ENCODE measurements at regions not wholly inside any gene's neighbourhood (a gene's known extent, or its start where the extent isn't known, plus 50 kb on each side); places are given as distances from the start of the nearest gene placed in this dataset.

DNA sequence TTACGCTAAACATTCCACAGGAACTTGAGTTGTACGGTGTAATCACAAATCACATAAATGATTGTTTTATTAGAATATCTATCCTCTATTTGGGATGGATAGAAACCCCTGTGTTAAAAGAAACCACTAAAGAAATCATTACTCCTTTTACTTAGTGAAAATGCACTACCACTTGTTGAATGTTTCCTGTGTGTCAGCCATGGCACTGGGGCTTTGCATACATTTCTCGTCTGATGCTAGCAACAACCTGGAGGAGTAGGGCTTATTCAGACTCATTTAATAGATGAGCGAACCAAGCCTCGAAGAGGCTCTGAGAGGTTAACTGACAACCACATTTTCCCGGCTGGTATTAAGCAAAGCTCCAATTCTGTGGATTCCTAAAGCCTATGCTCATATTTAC, 60.5 kb upstream of the PELI1 start:
- no peak overlapping the region for H3K4me3 Mint-ChIP-seq
- peaks cover 35% of the 10 kb centered on the region for H3K4me1 Mint-ChIP-seq
- peaks cover 4% of the 10 kb centered on the region for H3K9me3 Mint-ChIP-seq

DNA sequence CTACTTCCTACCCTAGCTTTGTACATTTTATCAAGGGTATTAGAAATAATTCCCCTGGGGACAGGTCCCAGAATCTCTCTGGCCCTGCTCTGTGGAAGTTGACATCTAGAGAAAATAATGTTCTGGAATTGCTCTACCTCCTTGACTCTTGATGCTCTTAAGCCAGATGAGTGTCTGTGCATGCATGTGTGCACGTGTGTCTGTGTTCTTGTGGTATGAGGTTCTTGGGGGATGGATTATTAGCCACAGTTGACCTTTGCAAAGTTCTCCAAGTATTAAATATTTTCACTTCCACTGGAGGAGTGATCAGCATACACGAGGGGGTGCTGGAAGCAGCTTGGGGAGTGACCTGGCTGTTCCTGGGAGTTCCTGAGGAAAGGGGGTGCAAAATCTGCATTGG, 61.2 kb upstream of the PELI1 start:
- Mint-ChIP-seq H3K9me3 (peaks cover 4% of the 10 kb centered on the region), H3K4me3 (no peak overlapping the region), H3K4me1 (peaks cover 35% of the 10 kb centered on the region), H3K27ac (ENCODE audit: unreplicated experiment) (no peak overlapping the region), H3K27me3 (ENCODE audit: low read depth) (no peaks in the 10 kb centered on the region), H3K36me3 (ENCODE audit: low read depth) (no peaks in the 10 kb centered on the region)
- TF ChIP-seq, protein P1, sequence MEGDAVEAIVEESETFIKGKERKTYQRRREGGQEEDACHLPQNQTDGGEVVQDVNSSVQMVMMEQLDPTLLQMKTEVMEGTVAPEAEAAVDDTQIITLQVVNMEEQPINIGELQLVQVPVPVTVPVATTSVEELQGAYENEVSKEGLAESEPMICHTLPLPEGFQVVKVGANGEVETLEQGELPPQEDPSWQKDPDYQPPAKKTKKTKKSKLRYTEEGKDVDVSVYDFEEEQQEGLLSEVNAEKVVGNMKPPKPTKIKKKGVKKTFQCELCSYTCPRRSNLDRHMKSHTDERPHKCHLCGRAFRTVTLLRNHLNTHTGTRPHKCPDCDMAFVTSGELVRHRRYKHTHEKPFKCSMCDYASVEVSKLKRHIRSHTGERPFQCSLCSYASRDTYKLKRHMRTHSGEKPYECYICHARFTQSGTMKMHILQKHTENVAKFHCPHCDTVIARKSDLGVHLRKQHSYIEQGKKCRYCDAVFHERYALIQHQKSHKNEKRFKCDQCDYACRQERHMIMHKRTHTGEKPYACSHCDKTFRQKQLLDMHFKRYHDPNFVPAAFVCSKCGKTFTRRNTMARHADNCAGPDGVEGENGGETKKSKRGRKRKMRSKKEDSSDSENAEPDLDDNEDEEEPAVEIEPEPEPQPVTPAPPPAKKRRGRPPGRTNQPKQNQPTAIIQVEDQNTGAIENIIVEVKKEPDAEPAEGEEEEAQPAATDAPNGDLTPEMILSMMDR (conservative IDR thresholded peaks at IDR 0.05), result no peak
- DNase-seq (ENCODE audit: low read depth, low spot score), result no peak

More for the DNA sequence above, 60.5 kb upstream of the PELI1 start:
- DNase-seq (ENCODE audit: low read depth, low spot score), result no peak
- no peaks in the 10 kb centered on the region for H3K27me3 Mint-ChIP-seq (ENCODE audit: low read depth)
- peak overlapping the region; percentile 92 for H3K27ac Mint-ChIP-seq (ENCODE audit: unreplicated experiment)
- H3K36me3 Mint-ChIP-seq (ENCODE audit: low read depth), result no peaks in the 10 kb centered on the region
- TF ChIP-seq, protein P1 (conservative IDR thresholded peaks at IDR 0.05), result no peak

DNA sequence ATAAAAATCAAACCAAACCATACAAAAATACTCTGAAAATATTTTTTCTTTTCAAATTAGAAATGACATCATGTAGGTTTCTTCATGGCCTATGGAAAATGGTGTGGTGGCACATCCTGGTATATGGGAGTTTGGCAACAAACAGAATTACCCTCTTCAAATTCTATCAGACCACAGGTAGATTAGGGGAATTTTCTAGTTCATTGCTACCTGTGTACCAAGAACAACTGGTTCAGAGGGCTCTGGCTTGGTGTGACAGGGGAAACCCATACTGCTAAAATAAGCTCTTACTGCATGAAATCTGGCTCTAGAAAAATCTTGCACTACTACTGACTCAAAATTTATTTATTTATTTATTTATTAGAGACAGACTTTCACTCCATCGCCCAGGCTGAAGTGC, 63.4 kb upstream of the PELI1 start:
- H3K4me3 Mint-ChIP-seq, result no peak overlapping the region
- no peak for DNase-seq (ENCODE audit: low read depth, low spot score)
- no peaks in the 10 kb centered on the region for H3K9me3 Mint-ChIP-seq
- no peak overlapping the region for H3K27ac Mint-ChIP-seq (ENCODE audit: unreplicated experiment)
- peaks cover 24% of the 10 kb centered on the region for H3K4me1 Mint-ChIP-seq
- TF ChIP-seq, protein P1 (conservative IDR thresholded peaks at IDR 0.05), result no peak
- H3K36me3 Mint-ChIP-seq (ENCODE audit: low read depth), result no peaks in the 10 kb centered on the region
- H3K27me3 Mint-ChIP-seq (ENCODE audit: low read depth), result no peaks in the 10 kb centered on the region

DNA sequence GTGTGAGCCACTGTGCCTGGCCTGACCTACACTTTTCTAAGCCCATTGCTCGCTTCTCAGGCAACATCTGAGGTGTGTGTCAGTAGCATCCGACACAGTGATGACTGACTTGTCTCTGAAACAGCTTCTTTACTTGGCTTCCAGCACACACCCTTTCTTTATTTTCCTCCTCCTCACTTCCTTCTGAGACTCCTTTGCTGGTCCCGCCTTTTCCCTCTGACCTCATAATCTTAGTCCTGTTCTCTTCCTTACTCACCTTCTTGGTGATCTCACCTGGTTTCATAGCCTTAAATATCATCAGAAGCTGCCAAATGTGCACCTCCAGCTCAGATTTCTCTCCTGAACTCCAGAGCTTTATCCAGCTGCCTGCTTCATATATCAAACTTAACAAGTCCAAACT, 66.6 kb upstream of the PELI1 start:
- no peaks in the 10 kb centered on the region for H3K27me3 Mint-ChIP-seq (ENCODE audit: low read depth)
- DNase-seq (ENCODE audit: low read depth, low spot score), result no peak
- no peaks in the 10 kb centered on the region for H3K36me3 Mint-ChIP-seq (ENCODE audit: low read depth)
- H3K4me3 Mint-ChIP-seq, result no peak overlapping the region
- no peaks in the 10 kb centered on the region for H3K9me3 Mint-ChIP-seq
- TF ChIP-seq, protein P1 (conservative IDR thresholded peaks at IDR 0.05), result no peak
- H3K4me1 Mint-ChIP-seq, result peaks cover 20% of the 10 kb centered on the region
- H3K27ac Mint-ChIP-seq (ENCODE audit: unreplicated experiment), result no peak overlapping the region

DNA sequence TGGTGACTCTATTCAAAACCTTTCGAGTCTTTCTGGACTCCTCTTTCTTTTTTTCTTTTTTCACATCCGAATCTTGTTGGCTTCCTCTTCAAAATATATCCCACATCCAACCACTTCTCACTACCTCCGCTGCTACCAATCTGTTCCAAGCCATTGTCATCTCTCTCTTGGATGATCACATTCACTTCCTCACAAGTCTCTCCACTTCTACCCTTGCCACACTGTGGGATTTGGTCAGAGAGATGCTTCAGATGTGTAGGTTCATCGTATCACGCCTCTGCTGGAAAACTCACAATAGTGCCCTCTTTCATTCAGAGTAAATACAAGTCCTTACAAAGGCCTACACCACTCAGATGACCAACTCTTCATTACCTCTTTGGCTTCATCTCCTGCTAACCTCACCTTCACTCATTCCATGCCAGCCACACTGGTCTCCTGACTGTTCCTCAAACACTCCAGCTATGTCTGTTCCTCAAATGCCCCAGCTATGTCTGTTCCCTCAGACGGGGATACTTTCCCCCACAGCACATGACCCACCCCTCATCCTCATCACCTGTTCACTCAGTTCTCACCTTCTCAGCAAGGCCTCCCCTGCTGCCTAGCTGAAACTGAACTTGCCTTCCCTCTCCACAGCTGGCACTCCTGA, 67.2 kb upstream of the PELI1 start:
- TF ChIP-seq, protein P1 (conservative IDR thresholded peaks at IDR 0.05), result no peak

More for the DNA sequence above, 67.2 kb upstream of the PELI1 start:
- H3K9me3 Mint-ChIP-seq, result no peaks in the 10 kb centered on the region
- H3K27ac Mint-ChIP-seq (ENCODE audit: unreplicated experiment), result no peak overlapping the region
- no peak for DNase-seq (ENCODE audit: low read depth, low spot score)
- no peaks in the 10 kb centered on the region for H3K27me3 Mint-ChIP-seq (ENCODE audit: low read depth)
- peaks cover 20% of the 10 kb centered on the region for H3K4me1 Mint-ChIP-seq
- no peaks in the 10 kb centered on the region for H3K36me3 Mint-ChIP-seq (ENCODE audit: low read depth)
- no peak overlapping the region for H3K4me3 Mint-ChIP-seq
